ENCODE measurements at regions not wholly inside any gene's neighbourhood (a gene's known extent, or its start where the extent isn't known, plus 50 kb on each side); places are given as distances from the start of the nearest gene placed in this dataset.

DNA sequence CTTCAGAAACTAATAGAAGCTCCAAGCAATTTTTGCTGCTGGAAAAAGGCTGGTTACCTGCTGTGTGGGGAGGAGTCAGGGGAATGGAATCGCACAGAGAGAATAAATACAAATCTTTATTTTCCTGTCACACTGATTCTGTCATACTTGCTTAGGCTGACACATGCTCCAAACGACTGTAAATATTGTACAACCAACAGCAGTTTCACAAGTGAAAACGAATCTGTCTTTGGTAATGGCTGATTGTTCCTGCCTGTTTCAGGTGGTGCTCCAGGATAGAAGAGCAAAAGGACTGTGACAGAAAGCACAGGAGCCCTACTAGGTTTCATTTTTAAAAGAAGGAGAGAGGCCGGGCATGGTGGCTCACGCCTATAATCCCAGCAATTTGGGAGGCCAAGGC is 125.5 kb upstream of the DCLK2 start:
- H3K4me1 Mint-ChIP-seq (ENCODE audit: low read depth): no peaks in the 10 kb centered on the region
- DNase-seq: no peak
- H3K27me3 Mint-ChIP-seq: peaks cover 5% of the 10 kb centered on the region
- H3K9me3 Mint-ChIP-seq: no peaks in the 10 kb centered on the region
- H3K36me3 Mint-ChIP-seq (ENCODE audit: low read depth): no peaks in the 10 kb centered on the region
- POLR2A ChIA-PET: no interaction called here
- no peak overlapping the region for H3K4me3 Mint-ChIP-seq
- H3K27ac Mint-ChIP-seq: no peak overlapping the region
- TF ChIP-seq, protein P1, sequence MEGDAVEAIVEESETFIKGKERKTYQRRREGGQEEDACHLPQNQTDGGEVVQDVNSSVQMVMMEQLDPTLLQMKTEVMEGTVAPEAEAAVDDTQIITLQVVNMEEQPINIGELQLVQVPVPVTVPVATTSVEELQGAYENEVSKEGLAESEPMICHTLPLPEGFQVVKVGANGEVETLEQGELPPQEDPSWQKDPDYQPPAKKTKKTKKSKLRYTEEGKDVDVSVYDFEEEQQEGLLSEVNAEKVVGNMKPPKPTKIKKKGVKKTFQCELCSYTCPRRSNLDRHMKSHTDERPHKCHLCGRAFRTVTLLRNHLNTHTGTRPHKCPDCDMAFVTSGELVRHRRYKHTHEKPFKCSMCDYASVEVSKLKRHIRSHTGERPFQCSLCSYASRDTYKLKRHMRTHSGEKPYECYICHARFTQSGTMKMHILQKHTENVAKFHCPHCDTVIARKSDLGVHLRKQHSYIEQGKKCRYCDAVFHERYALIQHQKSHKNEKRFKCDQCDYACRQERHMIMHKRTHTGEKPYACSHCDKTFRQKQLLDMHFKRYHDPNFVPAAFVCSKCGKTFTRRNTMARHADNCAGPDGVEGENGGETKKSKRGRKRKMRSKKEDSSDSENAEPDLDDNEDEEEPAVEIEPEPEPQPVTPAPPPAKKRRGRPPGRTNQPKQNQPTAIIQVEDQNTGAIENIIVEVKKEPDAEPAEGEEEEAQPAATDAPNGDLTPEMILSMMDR (IDR thresholded peaks at IDR 0.05): no peak
- intact Hi-C loops (cut with micrococcal nuclease): no loop called here
- no peak for ATAC-seq
- CTCF ChIA-PET: no interaction called here

DNA sequence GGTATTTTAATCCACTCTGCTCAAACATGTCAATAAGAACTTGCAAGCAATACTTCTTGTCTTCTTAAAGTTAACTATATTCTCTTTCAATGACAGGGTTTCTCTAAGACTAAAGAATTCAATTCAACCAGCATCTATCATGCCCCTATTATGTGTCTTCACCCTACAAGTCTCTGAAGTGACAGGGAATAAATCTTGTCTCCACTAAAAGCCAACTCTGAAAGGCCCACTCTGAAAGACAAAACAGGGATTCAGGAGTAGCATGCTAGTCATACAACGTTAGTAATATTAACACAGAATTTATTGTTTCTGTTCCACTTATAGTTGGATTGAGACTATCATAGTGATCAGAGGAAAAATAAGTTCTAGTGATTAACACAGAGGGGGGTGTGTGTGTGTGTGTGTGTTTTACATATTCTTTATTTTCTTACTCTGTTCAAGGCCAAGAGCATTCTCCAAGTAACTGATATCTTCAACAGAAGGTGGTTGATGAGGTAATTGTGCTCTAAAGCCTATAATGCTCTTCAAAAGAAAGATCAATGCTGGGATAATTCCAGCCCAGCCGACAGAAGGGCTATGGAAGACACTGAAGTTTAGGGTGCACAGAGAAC is 122.4 kb upstream of the DCLK2 start:
- CTCF ChIA-PET: no interaction called here
- Mint-ChIP-seq H3K27me3 (peaks cover 9% of the 10 kb centered on the region), H3K4me3 (no peak overlapping the region), H3K36me3 (ENCODE audit: low read depth) (no peaks in the 10 kb centered on the region), H3K27ac (no peak overlapping the region), H3K9me3 (no peaks in the 10 kb centered on the region), H3K4me1 (ENCODE audit: low read depth) (no peaks in the 10 kb centered on the region)
- DNase-seq (no peak), ATAC-seq (no peak)
- TF ChIP-seq, protein P1 (IDR thresholded peaks at IDR 0.05): no peak
- POLR2A ChIA-PET: no interaction called here
- intact Hi-C loops (cut with micrococcal nuclease): no loop called here

DNA sequence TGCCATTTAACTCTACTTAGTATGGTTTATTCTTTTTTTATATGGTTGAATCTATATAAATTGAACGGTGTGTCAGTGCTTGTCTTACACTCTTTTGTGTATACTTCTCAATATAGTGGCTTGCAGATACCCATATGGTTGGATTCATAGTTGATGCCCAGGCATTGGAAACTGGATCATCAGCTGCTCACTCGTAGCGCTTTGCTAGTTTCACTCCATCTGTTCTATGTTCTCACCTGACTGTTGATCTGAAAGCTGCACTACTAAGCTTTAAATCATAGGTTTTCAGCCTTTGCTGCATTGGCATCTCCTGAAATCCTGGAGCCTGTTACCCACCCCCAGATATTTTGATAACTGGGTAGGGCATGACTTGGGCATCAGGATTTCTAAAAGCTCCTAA is 121.6 kb upstream of the DCLK2 start:
- H3K27me3 Mint-ChIP-seq: peaks cover 9% of the 10 kb centered on the region
- ATAC-seq (no peak), DNase-seq (no peak)
- TF ChIP-seq, protein P1 (IDR thresholded peaks at IDR 0.05): no peak
- intact Hi-C loops (cut with micrococcal nuclease): no loop called here
- no peak overlapping the region for H3K27ac Mint-ChIP-seq
- H3K36me3 Mint-ChIP-seq (ENCODE audit: low read depth): no peaks in the 10 kb centered on the region
- no peaks in the 10 kb centered on the region for H3K9me3 Mint-ChIP-seq
- ChIA-PET CTCF (no interaction called here), POLR2A (no interaction called here)
- H3K4me3 Mint-ChIP-seq: no peak overlapping the region
- H3K4me1 Mint-ChIP-seq (ENCODE audit: low read depth): no peaks in the 10 kb centered on the region

DNA sequence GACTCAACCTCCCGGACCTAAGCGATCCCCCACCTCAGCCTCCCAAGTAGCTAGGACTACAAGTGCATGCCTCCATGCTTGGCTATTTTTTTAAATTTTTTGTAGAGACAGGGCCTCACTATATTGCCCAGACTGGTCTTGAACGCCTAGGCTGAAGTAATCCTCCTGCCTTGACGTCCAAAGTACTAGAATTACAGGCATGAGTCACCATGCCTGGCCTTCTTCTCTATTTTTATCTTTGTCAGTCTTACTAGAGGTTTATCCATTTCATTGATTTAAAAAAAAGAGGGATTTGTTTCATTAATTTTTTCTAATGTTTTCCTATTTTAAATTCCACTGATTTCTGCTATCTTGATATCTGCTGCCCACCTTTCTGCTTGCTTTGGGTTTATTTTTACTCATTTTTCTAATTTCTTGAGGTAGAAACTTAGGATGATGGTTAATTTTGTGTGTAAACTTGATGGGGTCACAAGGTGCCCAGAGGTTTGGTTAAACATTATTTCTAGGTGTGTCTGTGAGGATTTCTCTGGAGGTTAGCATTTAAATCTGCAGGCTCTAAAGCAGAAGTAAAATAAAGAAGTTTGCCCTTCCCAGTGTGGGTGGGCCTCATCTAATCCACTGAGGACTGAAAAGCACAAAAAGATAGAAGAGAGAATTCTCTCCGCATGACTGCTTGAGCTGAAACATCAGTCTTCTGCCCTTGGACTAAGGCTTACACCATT is 116.2 kb upstream of the DCLK2 start:
- ChIA-PET POLR2A (no interaction called here), CTCF (no interaction called here)
- H3K4me3 Mint-ChIP-seq: no peak overlapping the region
- TF ChIP-seq, protein P1 (IDR thresholded peaks at IDR 0.05): no peak
- no peaks in the 10 kb centered on the region for H3K36me3 Mint-ChIP-seq (ENCODE audit: low read depth)
- no peak for DNase-seq
- H3K27me3 Mint-ChIP-seq: peaks cover 10% of the 10 kb centered on the region
- H3K27ac Mint-ChIP-seq: no peak overlapping the region
- H3K9me3 Mint-ChIP-seq: no peaks in the 10 kb centered on the region
- intact Hi-C loops (cut with micrococcal nuclease): no loop called here
- H3K4me1 Mint-ChIP-seq (ENCODE audit: low read depth): no peaks in the 10 kb centered on the region
- ATAC-seq: no peak

DNA sequence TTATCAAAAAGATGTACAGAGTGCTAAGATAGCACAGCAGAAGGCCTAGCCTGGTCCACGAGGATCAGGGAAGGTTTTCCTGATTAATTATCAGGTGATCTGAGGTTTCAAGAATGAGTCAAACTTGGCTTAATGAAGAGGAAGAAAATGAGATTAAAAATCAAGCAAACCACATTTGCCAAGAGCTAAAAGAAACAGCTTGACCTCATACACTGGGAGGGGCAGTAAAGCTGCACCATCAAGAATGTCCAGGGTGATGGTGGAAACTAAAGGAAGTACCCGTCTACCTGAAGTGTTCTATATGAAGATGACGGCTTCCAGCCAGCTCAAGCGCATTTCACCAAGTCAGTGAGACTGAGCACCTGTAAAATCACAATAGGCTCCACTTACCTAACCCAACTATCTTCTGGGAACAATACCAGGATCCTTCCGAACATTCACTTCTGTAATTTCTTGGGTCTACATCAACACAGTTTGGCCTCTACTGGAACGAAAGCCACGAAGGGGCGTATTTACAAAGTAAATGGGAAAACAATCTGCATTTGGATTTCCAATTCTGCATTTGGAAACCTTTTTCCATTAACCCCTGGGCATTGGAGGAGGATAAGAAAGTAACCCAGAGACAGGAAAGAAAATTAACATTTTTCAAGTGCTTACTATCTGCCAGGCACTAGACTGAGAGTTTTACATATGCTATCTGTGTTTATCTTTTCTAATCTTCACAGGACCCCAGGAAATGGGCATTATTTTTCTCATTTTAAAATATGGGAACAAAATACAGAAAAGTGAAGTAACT is 114.0 kb upstream of the DCLK2 start:
- H3K27ac Mint-ChIP-seq: no peak overlapping the region
- POLR2A ChIA-PET: no interaction called here
- CTCF ChIA-PET: no interaction called here
- TF ChIP-seq, protein P1 (IDR thresholded peaks at IDR 0.05): no peak
- ATAC-seq (no peak), DNase-seq (no peak)
- H3K4me3 Mint-ChIP-seq: no peak overlapping the region
- H3K4me1 Mint-ChIP-seq (ENCODE audit: low read depth): no peaks in the 10 kb centered on the region
- H3K36me3 Mint-ChIP-seq (ENCODE audit: low read depth): no peaks in the 10 kb centered on the region
- H3K9me3 Mint-ChIP-seq: no peaks in the 10 kb centered on the region
- intact Hi-C loops (cut with micrococcal nuclease): no loop called here
- H3K27me3 Mint-ChIP-seq: peaks cover 9% of the 10 kb centered on the region

Data from activated CD8-positive, alpha-beta T cell treated with anti-CD3 and anti-CD28 coated beads for 36 hours (primary cell).